ENCODE measurements at regions not wholly inside any gene's neighbourhood (a gene's known extent, or its start where the extent isn't known, plus 50 kb on each side); places are given as distances from the start of the nearest gene placed in this dataset.
"Not testable (repeated sequence)": the region's sequence is repeated elsewhere in the genome, so short reads cannot be mapped to it uniquely, and the experiment has no call there.

GRCh38 chr5:172548981-172549687 lies 91.9 kb upstream of the NEURL1B start:
- DNase-seq, result no peak

GRCh38 chr5:172548311-172548731 lies 92.7 kb upstream of the NEURL1B start:
- no peak for DNase-seq

GRCh38 chr5:172546196-172546595 lies 91.9 kb upstream of the SH3PXD2B start:
- no peak for DNase-seq

GRCh38 chr5:172545291-172545801 lies 91.0 kb upstream of the SH3PXD2B start:
- DNase-seq, result no peak

GRCh38 chr5:172544371-172545095 lies 90.2 kb upstream of the SH3PXD2B start:
- DNase-seq, result no peak

- no peak for DNase-seq
Observed at GRCh38 chr5:172543484-172544298, 89.4 kb upstream of the SH3PXD2B start.

GRCh38 chr5:172542651-172543131 lies 88.4 kb upstream of the SH3PXD2B start:
- no peak for DNase-seq

GRCh38 chr5:172541773-172542136 lies 87.4 kb upstream of the SH3PXD2B start:
- DNase-seq, result no peak

- no peak for DNase-seq
Observed at GRCh38 chr5:172541099-172541772, 86.9 kb upstream of the SH3PXD2B start.

- no peak for DNase-seq
Observed at GRCh38 chr5:172540099-172540870, 86.0 kb upstream of the SH3PXD2B start.

GRCh38 chr5:172535108-172535445 lies 80.8 kb upstream of the SH3PXD2B start:
- no peak for DNase-seq

- DNase-seq, result no peak
Observed at GRCh38 chr5:172534229-172535107, 80.1 kb upstream of the SH3PXD2B start.

- no peak for DNase-seq
Observed at GRCh38 chr5:172533399-172534228, 79.3 kb upstream of the SH3PXD2B start.

- no peak for DNase-seq
Observed at GRCh38 chr5:172533058-172533398, 78.7 kb upstream of the SH3PXD2B start.

GRCh38 chr5:172532439-172532838 lies 78.1 kb upstream of the SH3PXD2B start:
- not testable (repeated sequence) for DNase-seq

- DNase-seq, result no peak
Observed at GRCh38 chr5:172531704-172532026, 77.3 kb upstream of the SH3PXD2B start.

- DNase-seq, result no peak
Observed at GRCh38 chr5:172530878-172531703, 76.8 kb upstream of the SH3PXD2B start.

- no peak for DNase-seq
Observed at GRCh38 chr5:172530406-172530805, 76.1 kb upstream of the SH3PXD2B start.
